GM21381 (cell line): ENCODE measurements at regions not wholly inside any gene's neighbourhood (a gene's known extent, or its start where the extent isn't known, plus 50 kb on each side); places are given as distances from the start of the nearest gene placed in this dataset.

Experiments
- ATAC-seq: cut with Tn5 transposase; IDR thresholded peaks from one replicate; pipeline ENCODE4 v1.9.1; 2021; ENCODE audit warnings: mild to moderate bottlenecking, moderate library complexity; ENCODE audit not compliant: unreplicated experiment

GRCh38 chr18:25815659-25816058 is 274.8 kb downstream of the SS18 start:
- ATAC-seq = no peak

- ATAC-seq = peak; percentile 95
Measured at GRCh38 chr18:25814841-25815458, 275.5 kb downstream of the SS18 start.

- ATAC-seq = no peak
Measured at GRCh38 chr18:25813110-25813509, 277.3 kb downstream of the SS18 start.

GRCh38 chr18:25810736-25811135 is 279.7 kb downstream of the SS18 start:
- no peak for ATAC-seq

GRCh38 chr18:25805939-25806338 is 284.5 kb downstream of the SS18 start:
- no peak for ATAC-seq

GRCh38 chr18:25805323-25805722 is 285.1 kb downstream of the SS18 start:
- ATAC-seq = no peak

- no peak for ATAC-seq
Measured at GRCh38 chr18:25799231-25799630, 291.2 kb downstream of the SS18 start.

GRCh38 chr18:25798046-25798445 is 292.4 kb downstream of the SS18 start:
- ATAC-seq = no peak

- ATAC-seq = no peak
Measured at GRCh38 chr18:25795213-25795612, 295.2 kb downstream of the SS18 start.

- ATAC-seq = no peak
Measured at GRCh38 chr18:25787276-25787675, 303.1 kb downstream of the SS18 start.

- no peak for ATAC-seq
Measured at GRCh38 chr18:25786758-25787157, 303.7 kb downstream of the SS18 start.

GRCh38 chr18:25780105-25780504 is 310.3 kb downstream of the SS18 start:
- no peak for ATAC-seq

- no peak for ATAC-seq
Measured at GRCh38 chr18:25771796-25772195, 318.6 kb downstream of the SS18 start.

- ATAC-seq = no peak
Measured at GRCh38 chr18:25764777-25765176, 325.6 kb downstream of the SS18 start.

GRCh38 chr18:25759111-25759510 is 331.3 kb downstream of the SS18 start:
- ATAC-seq = no peak

GRCh38 chr18:25743646-25744151 is 346.7 kb downstream of the SS18 start:
- ATAC-seq = no peak

GRCh38 chr18:25739376-25739775 is 351.0 kb downstream of the SS18 start:
- ATAC-seq = no peak

GRCh38 chr18:25737710-25738311 is 352.6 kb downstream of the SS18 start:
- no peak for ATAC-seq

GRCh38 chr18:25736516-25736915 is 353.9 kb downstream of the SS18 start:
- no peak for ATAC-seq

GRCh38 chr18:25735459-25735858 is 355.0 kb downstream of the SS18 start:
- no peak for ATAC-seq

GRCh38 chr18:25734336-25734735 is 356.1 kb downstream of the SS18 start:
- no peak for ATAC-seq

- ATAC-seq = no peak
Measured at GRCh38 chr18:25732862-25733261, 357.6 kb downstream of the SS18 start.

GRCh38 chr18:25729072-25729471 is 361.3 kb downstream of the SS18 start:
- no peak for ATAC-seq
